IMR-90 (cell line): ENCODE measurements at regions not wholly inside any gene's neighbourhood (a gene's known extent, or its start where the extent isn't known, plus 50 kb on each side); places are given as distances from the start of the nearest gene placed in this dataset.

ENCODE experiments used
- ATAC-seq: fragments of 200-7000 bp; cut with Tn5 transposase; 2 replicates; pipeline ENCODE4 v1.9.1; 2020; ENCODE audit warnings: low read depth, mild to moderate bottlenecking, moderate library complexity
- BruUV-seq: library from RNA; stranded (reverse); fragments of 400-500 nt; replicated peaks from 2 replicates; lab custom pipeline; 2021; lab: Mats Ljungman, UMichigan
- CTCF ChIA-PET: fragments of 300-600 bp; formaldehyde crosslinking; extraction: SDS; loops from one replicate; lab custom pipeline; 2021; ENCODE audit warnings: antibody characterized with exemption; lab: Yijun Ruan, JAX
- POLR2A ChIA-PET: fragments of 300-600 bp; sonication (Branson Sonifier 250); formaldehyde crosslinking; loops from one replicate; lab custom pipeline; 2022; ENCODE audit warnings: antibody characterized with exemption; ENCODE audit not compliant: unreplicated experiment; lab: Charles Lee
- DNase-seq: peaks from one replicate; pipeline ENCODE4 v3.0.0; 2013
- H2AFZ ChIP-seq: replicated peaks from 2 replicates; pipeline ENCODE3; 2013; ENCODE audit warnings: low read length, mild to moderate bottlenecking; ENCODE audit not compliant: poor library complexity
- H2AK5ac ChIP-seq: 2 replicates; pipeline ENCODE4 v1.6.1; 2013; ENCODE audit warnings: low read depth, low read length, inconsistent platforms
- H2AK9ac ChIP-seq: replicated peaks from 2 replicates; pipeline ENCODE3; 2013; ENCODE audit warnings: mild to moderate bottlenecking, low read depth, low read length, moderate library complexity; ENCODE audit not compliant: poor library complexity
- H2BK120ac ChIP-seq: 2 replicates; pipeline ENCODE4 v1.6.1; 2013; ENCODE audit warnings: low read depth, low read length, inconsistent platforms
- H2BK15ac ChIP-seq: 3 replicates; pipeline ENCODE4 v1.6.1; 2013; ENCODE audit warnings: low read depth, low read length, inconsistent platforms
- H2BK20ac ChIP-seq: 2 replicates; pipeline ENCODE4 v1.6.1; 2013; ENCODE audit warnings: low read depth, mild to moderate bottlenecking, inconsistent platforms, low read length, moderate library complexity
- H2BK5ac ChIP-seq: 2 replicates; pipeline ENCODE4 v1.6.1; 2013; ENCODE audit warnings: mild to moderate bottlenecking, low read depth, low read length, inconsistent platforms; ENCODE audit not compliant: poor library complexity, severe bottlenecking
- H3K14ac ChIP-seq: replicated peaks from 2 replicates; pipeline ENCODE4 v1.6.1; 2013; ENCODE audit warnings: low read depth, low read length, inconsistent platforms
- H3K18ac ChIP-seq: 2 replicates; pipeline ENCODE4 v1.6.1; 2013; ENCODE audit warnings: low read depth, low read length, control low read depth
- H3K23ac ChIP-seq: 2 replicates; pipeline ENCODE4 v1.6.1; 2013; ENCODE audit warnings: low read depth, low read length, inconsistent platforms
- H3K27ac ChIP-seq: 2 replicates; pipeline ENCODE4 v1.5.1; 2013; ENCODE audit warnings: mild to moderate bottlenecking, control low read depth, low read length; ENCODE audit not compliant: insufficient read depth
- H3K27me3 ChIP-seq: 2 replicates; pipeline ENCODE4 v1.6.1; 2013; ENCODE audit warnings: low read length; ENCODE audit not compliant: control insufficient read depth, insufficient read depth
- H3K36me3 ChIP-seq: 2 replicates; pipeline ENCODE4 v1.6.1; 2013; ENCODE audit warnings: low read length, mixed read lengths; ENCODE audit not compliant: control insufficient read depth, insufficient read depth
- H3K4ac ChIP-seq: 2 replicates; pipeline ENCODE4 v1.6.1; 2013; ENCODE audit warnings: low read depth, low read length, inconsistent platforms
- H3K4me1 ChIP-seq: 2 replicates; pipeline ENCODE4 v1.6.1; 2013; ENCODE audit warnings: low read length, mixed read lengths; ENCODE audit not compliant: control insufficient read depth, insufficient read depth
- H3K4me2 ChIP-seq: 2 replicates; pipeline ENCODE4 v1.6.1; 2013; ENCODE audit warnings: low read depth, mild to moderate bottlenecking, control low read depth, low read length, moderate library complexity
- H3K4me3 ChIP-seq: 2 replicates; pipeline ENCODE4 v1.5.1; 2013; ENCODE audit warnings: low read depth, mild to moderate bottlenecking, control low read depth, low read length, moderate library complexity; ENCODE audit not compliant: insufficient read depth
- H3K56ac ChIP-seq: 2 replicates; pipeline ENCODE4 v1.6.1; 2013; ENCODE audit warnings: low read length, inconsistent platforms; ENCODE audit not compliant: insufficient read depth; ENCODE audit errors: extremely low read depth
- H3K79me1 ChIP-seq, 2 experiments: 2 replicates each; pipeline ENCODE4 v1.6.1; 2013; ENCODE audit warnings: low read length in 2 of 2, inconsistent platforms in 1 of 2, low read depth in 1 of 2
- H3K9ac ChIP-seq: 2 replicates; pipeline ENCODE4 v1.6.1; 2013; ENCODE audit warnings: low read depth, low read length, control low read depth
- H3K9me1 ChIP-seq: 2 replicates; pipeline ENCODE4 v1.6.1; 2013; ENCODE audit warnings: low read length, inconsistent platforms; ENCODE audit not compliant: insufficient read depth
- H3K9me3 ChIP-seq: 2 replicates; pipeline ENCODE4 v1.6.1; 2013; ENCODE audit warnings: low read length; ENCODE audit not compliant: control insufficient read depth, insufficient read depth
- H4K20me1 ChIP-seq: 2 replicates; pipeline ENCODE4 v1.6.1; 2013; ENCODE audit warnings: low read length, inconsistent platforms; ENCODE audit not compliant: insufficient read depth
- H4K5ac ChIP-seq: 2 replicates; pipeline ENCODE4 v1.6.1; 2013; ENCODE audit warnings: mild to moderate bottlenecking, low read depth, low read length, control low read depth
- H4K8ac ChIP-seq, 2 experiments: 2 replicates each; pipeline ENCODE4 v1.6.1; 2013; ENCODE audit warnings: low read depth in 2 of 2, low read length in 2 of 2, control low read depth in 1 of 2, inconsistent platforms in 1 of 2
- H4K91ac ChIP-seq: 2 replicates; pipeline ENCODE4 v1.6.1; 2013; ENCODE audit warnings: low read depth, low read length, inconsistent platforms; ENCODE audit not compliant: insufficient read depth
- CEBPB ChIP-seq: IDR thresholded peaks from 2 replicates; pipeline ENCODE4 v1.6.1; 2012; ENCODE audit warnings: low read depth, low read length, improper control_type of control experiment
- CHD1 ChIP-seq: IDR thresholded peaks from 2 replicates; pipeline ENCODE4 v1.6.1; 2012; ENCODE audit warnings: low read depth, low read length, improper control_type of control experiment
- FOS ChIP-seq: fragments of 150-350 bp; IDR thresholded peaks from 2 replicates; pipeline ENCODE4 v1.6.1; 2016; ENCODE audit warnings: low read depth, low read length
- MAZ ChIP-seq: IDR thresholded peaks from 2 replicates; pipeline ENCODE4 v1.6.1; 2012; ENCODE audit warnings: low read depth, mild to moderate bottlenecking, low read length, improper control_type of control experiment, moderate library complexity, borderline replicate concordance
- POLR2A ChIP-seq: IDR thresholded peaks from 2 replicates; pipeline ENCODE4 v1.6.1; 2012; ENCODE audit warnings: mild to moderate bottlenecking, low read depth, low read length
- RAD21 ChIP-seq: IDR thresholded peaks from 2 replicates; pipeline ENCODE4 v1.6.1; 2012; ENCODE audit warnings: low read length, improper control_type of control experiment
- RFX5 ChIP-seq: IDR thresholded peaks from 2 replicates; pipeline ENCODE4 v1.8.0; 2012; ENCODE audit warnings: low read depth, mild to moderate bottlenecking, low read length, moderate library complexity
- SMC3 ChIP-seq: fragments of 150-350 bp; IDR thresholded peaks from 2 replicates; pipeline ENCODE4 v1.6.1; 2016; ENCODE audit warnings: low read depth, mild to moderate bottlenecking, antibody characterized with exemption, low read length, moderate library complexity
- WGBS, 2 experiments: methylation state at CpG; one replicate each; pipeline versions ENCODE4 v1.1.5 to v1.1.7; 2013; ENCODE audit warnings: missing lambda C conversion rate in 2 of 2; ENCODE audit not compliant: insufficient read length in 1 of 2; ENCODE audit errors: extremely low coverage in 2 of 2; 5-methylcytosine and 5-hydroxymethylcytosine counted together
- dilution Hi-C: fragments of 300-500 bp; cut with HindIII; formaldehyde crosslinking; loops from one replicate; pipeline ENCODE4 v1.14.3; 2018; ENCODE audit warnings: low sequenced_read_pairs; ENCODE audit not compliant: unreplicated experiment
- in situ Hi-C: fragments of 300-500 bp; cut with MboI; formaldehyde crosslinking; loops from 3 replicates; pipeline ENCODE4 v1.14.3; 2019; ENCODE audit warnings: low sequenced_read_pairs, inconsistent platforms, mixed read lengths
- intact Hi-C: fragments of 100-400 bp; cut with micrococcal nuclease; formaldehyde crosslinking; loops from 2 replicates; pipeline ENCODE4 v1.10.0; 2022

DNA sequence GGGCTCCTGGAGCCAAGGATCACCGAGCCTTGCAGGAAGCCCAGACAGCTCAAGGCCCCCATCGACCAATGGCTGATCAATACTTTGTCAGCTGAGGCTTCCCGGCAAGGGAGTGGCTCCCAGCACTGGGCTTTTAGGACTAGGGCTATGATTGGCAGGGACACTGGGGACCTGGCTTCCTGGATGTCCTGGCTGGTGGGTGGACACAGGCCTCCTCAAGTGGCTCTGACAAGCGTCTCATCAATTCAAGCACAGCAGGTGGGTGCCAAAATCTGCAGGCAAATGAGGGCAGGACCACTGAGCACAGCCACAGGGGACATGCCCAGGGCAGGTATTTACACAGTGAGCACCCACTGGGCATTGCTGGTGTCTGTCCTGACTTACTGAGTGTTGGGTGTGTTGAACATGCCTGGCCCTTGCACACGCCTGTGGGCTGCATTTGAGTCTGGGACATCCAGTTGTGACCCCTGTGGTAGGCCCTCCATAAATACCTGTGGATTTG lies 420.1 kb upstream of the SULF2 start:
- H2AK5ac ChIP-seq: no peak overlapping the region
- no peak overlapping the region for H2AFZ ChIP-seq
- ChIA-PET CTCF (no interaction called here), POLR2A (no interaction called here)
- no peaks in the 10 kb centered on the region for H3K9me3 ChIP-seq
- H3K56ac ChIP-seq: no peak overlapping the region
- H2BK120ac ChIP-seq: no peak overlapping the region
- no TSS peak for BruUV-seq
- no peak for DNase-seq
- H4K20me1 ChIP-seq: no peaks in the 10 kb centered on the region
- TF ChIP-seq FOS (no peak), MAZ (no peak), CHD1 (no peak), POLR2A (no peak), RFX5 (no peak), SMC3 (no peak), CEBPB (no peak), RAD21 (no peak)
- H3K27ac ChIP-seq: no peak overlapping the region
- H2BK15ac ChIP-seq: no peak overlapping the region
- H3K79me1 ChIP-seq: no peaks in the 10 kb centered on the region
- no peak overlapping the region for H2AK9ac ChIP-seq
- no peak overlapping the region for H3K14ac ChIP-seq
- no peak overlapping the region for H4K5ac ChIP-seq
- ATAC-seq: no peak
- H3K23ac ChIP-seq: no peak overlapping the region
- no peaks in the 10 kb centered on the region for H3K4me1 ChIP-seq
- no peak overlapping the region for H3K4me3 ChIP-seq
- WGBS, 2 experiments: 66% methylated on average over 3 of the region's 5 CpGs; no CpG with 5 or more reads in 1 of the 2 experiments
- H3K9ac ChIP-seq: no peak overlapping the region
- no peak overlapping the region for H4K8ac ChIP-seq
- H3K4me2 ChIP-seq: no peak overlapping the region
- no peak overlapping the region for H4K91ac ChIP-seq
- H3K4ac ChIP-seq: no peak overlapping the region
- H3K36me3 ChIP-seq: no peaks in the 10 kb centered on the region
- no peaks in the 10 kb centered on the region for H3K9me1 ChIP-seq
- H2BK5ac ChIP-seq: no peak overlapping the region
- peaks cover 3% of the 10 kb centered on the region; the same call in 1 of the 2 replicates for H3K27me3 ChIP-seq
- dilution Hi-C loops (no loop called here), in situ Hi-C loops (no loop called here), intact Hi-C loops (no loop called here)
- H3K18ac ChIP-seq: no peak overlapping the region
- no peak overlapping the region for H2BK20ac ChIP-seq
